ENCODE measurements at regions not wholly inside any gene's neighbourhood (a gene's known extent, or its start where the extent isn't known, plus 50 kb on each side); places are given as distances from the start of the nearest gene placed in this dataset.
A peak's percentile ranks its signal among the peaks of the same experiment; 100 is the strongest.
"Not testable (repeated sequence)": the region's sequence is repeated elsewhere in the genome, so short reads cannot be mapped to it uniquely, and the experiment has no call there.

- Histone ChIP-seq H3K9me3 (ENCODE audit: low read depth, low read length) (no peaks in the 10 kb centered on the region), H3K4me3 (ENCODE audit: insufficient read depth, low read length) (no peak overlapping the region), H3K27ac (ENCODE audit: low read depth, low read length) (no peak overlapping the region), H3K79me2 (ENCODE audit: insufficient read depth, low read length) (no peaks in the 10 kb centered on the region), H3K4me1 (ENCODE audit: insufficient read depth, low read length) (no peaks in the 10 kb centered on the region), H2AFZ (ENCODE audit: low read length) (peak overlapping the region; percentile 4), H3K4me2 (ENCODE audit: insufficient read depth, low read length) (no peak overlapping the region), H4K20me1 (ENCODE audit: insufficient read depth, low read length) (no peaks in the 10 kb centered on the region), H3K36me3 (ENCODE audit: insufficient read depth, low read length) (no peaks in the 10 kb centered on the region), H3K27me3 (ENCODE audit: insufficient read depth, low read length) (peaks cover 2% of the 10 kb centered on the region)
- DNase-seq (ENCODE audit: insufficient read length, low spot score, missing footprints): no peak
- TF ChIP-seq, protein P1, sequence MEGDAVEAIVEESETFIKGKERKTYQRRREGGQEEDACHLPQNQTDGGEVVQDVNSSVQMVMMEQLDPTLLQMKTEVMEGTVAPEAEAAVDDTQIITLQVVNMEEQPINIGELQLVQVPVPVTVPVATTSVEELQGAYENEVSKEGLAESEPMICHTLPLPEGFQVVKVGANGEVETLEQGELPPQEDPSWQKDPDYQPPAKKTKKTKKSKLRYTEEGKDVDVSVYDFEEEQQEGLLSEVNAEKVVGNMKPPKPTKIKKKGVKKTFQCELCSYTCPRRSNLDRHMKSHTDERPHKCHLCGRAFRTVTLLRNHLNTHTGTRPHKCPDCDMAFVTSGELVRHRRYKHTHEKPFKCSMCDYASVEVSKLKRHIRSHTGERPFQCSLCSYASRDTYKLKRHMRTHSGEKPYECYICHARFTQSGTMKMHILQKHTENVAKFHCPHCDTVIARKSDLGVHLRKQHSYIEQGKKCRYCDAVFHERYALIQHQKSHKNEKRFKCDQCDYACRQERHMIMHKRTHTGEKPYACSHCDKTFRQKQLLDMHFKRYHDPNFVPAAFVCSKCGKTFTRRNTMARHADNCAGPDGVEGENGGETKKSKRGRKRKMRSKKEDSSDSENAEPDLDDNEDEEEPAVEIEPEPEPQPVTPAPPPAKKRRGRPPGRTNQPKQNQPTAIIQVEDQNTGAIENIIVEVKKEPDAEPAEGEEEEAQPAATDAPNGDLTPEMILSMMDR (IDR thresholded peaks at IDR 0.05; ENCODE audit: extremely low read depth, low read depth, low read length): no peak
Measured at GRCh38 chr5:17415321-17415758, 82.7 kb upstream of the TAF11L2 start.

DNA sequence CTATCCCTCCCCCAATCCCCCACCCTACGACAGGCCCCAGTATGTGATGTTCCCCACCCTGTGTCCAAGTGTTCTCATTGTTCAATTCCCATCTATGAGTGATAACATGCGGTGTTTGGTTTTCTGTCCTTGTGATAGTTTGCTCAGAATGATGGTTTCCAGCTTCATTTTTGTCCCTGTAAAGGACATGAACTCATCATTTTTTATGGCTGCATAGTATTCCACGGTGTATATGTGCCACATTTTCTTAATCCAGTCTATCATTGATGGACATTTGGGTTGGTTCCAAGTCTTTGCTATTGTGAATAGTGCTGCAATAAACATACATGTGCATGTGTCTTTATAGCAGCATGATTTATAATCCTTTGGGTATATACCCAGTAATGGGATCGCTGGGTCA lies 81.7 kb upstream of the TAF11L2 start:
- not testable (repeated sequence) for H3K4me3 ChIP-seq (ENCODE audit: insufficient read depth, low read length); H3K4me1 ChIP-seq (ENCODE audit: insufficient read depth, low read length); H3K79me2 ChIP-seq (ENCODE audit: insufficient read depth, low read length); H3K27ac ChIP-seq (ENCODE audit: low read depth, low read length); H2AFZ ChIP-seq (ENCODE audit: low read length); H3K4me2 ChIP-seq (ENCODE audit: insufficient read depth, low read length); H3K36me3 ChIP-seq (ENCODE audit: insufficient read depth, low read length); DNase-seq (ENCODE audit: insufficient read length, low spot score, missing footprints); H4K20me1 ChIP-seq (ENCODE audit: insufficient read depth, low read length); H3K27me3 ChIP-seq (ENCODE audit: insufficient read depth, low read length); H3K9me3 ChIP-seq (ENCODE audit: low read depth, low read length)

GRCh38 chr5:17424674-17425073 lies 73.4 kb upstream of the TAF11L2 start:
- TF ChIP-seq, protein P1 (IDR thresholded peaks at IDR 0.05; ENCODE audit: extremely low read depth, low read depth, low read length): no peak
- Histone ChIP-seq H3K27ac (ENCODE audit: low read depth, low read length) (no peak overlapping the region), H3K4me1 (ENCODE audit: insufficient read depth, low read length) (no peaks in the 10 kb centered on the region), H3K36me3 (ENCODE audit: insufficient read depth, low read length) (no peaks in the 10 kb centered on the region), H4K20me1 (ENCODE audit: insufficient read depth, low read length) (no peaks in the 10 kb centered on the region), H2AFZ (ENCODE audit: low read length) (no peak overlapping the region), H3K9me3 (ENCODE audit: low read depth, low read length) (no peaks in the 10 kb centered on the region), H3K79me2 (ENCODE audit: insufficient read depth, low read length) (no peaks in the 10 kb centered on the region), H3K27me3 (ENCODE audit: insufficient read depth, low read length) (peaks cover 28% of the 10 kb centered on the region), H3K4me3 (ENCODE audit: insufficient read depth, low read length) (no peak overlapping the region), H3K4me2 (ENCODE audit: insufficient read depth, low read length) (no peak overlapping the region)
- DNase-seq (ENCODE audit: insufficient read length, low spot score, missing footprints): no peak

DNA sequence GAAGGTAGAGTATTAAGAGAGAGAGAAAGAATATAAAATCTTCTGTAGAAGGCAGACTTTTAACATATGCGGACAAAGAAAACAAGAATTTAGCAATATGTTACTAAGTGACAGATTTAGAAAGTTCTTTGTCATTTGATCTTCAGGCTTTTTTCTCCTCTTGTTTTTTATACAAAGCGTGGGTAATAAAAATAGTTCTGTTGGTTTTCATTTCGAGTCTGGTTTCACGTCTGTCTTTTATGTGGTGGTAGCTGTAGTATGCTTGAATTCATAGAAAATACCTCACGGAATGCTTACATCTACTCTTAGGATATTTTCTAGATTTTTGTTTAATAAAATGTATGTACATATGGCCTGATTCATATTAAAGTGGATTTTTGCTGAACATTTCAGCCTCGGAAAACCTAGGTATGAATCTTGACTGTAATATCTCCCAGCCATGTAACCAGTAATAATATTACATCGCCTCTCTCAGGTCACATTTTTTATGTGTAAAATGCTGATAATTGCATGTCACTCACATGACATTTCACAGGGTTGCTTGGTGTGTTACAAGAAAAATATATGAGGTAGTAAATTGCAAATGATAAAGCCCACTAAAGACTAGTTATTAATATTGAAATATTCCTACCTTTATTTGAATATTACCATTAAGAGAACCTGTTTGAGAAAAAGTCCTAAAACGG lies 72.5 kb upstream of the TAF11L2 start:
- Histone ChIP-seq H3K79me2 (ENCODE audit: insufficient read depth, low read length) (no peaks in the 10 kb centered on the region), H2AFZ (ENCODE audit: low read length) (no peak overlapping the region), H3K4me1 (ENCODE audit: insufficient read depth, low read length) (no peaks in the 10 kb centered on the region), H3K36me3 (ENCODE audit: insufficient read depth, low read length) (no peaks in the 10 kb centered on the region), H3K9me3 (ENCODE audit: low read depth, low read length) (no peaks in the 10 kb centered on the region), H4K20me1 (ENCODE audit: insufficient read depth, low read length) (no peaks in the 10 kb centered on the region), H3K27ac (ENCODE audit: low read depth, low read length) (no peak overlapping the region), H3K4me2 (ENCODE audit: insufficient read depth, low read length) (no peak overlapping the region), H3K4me3 (ENCODE audit: insufficient read depth, low read length) (no peak overlapping the region), H3K27me3 (ENCODE audit: insufficient read depth, low read length) (peaks cover 33% of the 10 kb centered on the region)
- DNase-seq (ENCODE audit: insufficient read length, low spot score, missing footprints): no peak
- TF ChIP-seq, protein P1 (IDR thresholded peaks at IDR 0.05; ENCODE audit: extremely low read depth, low read depth, low read length): no peak
